Osteocyte (in vitro differentiated cells): ENCODE measurements at regions not wholly inside any gene's neighbourhood (a gene's known extent, or its start where the extent isn't known, plus 50 kb on each side); places are given as distances from the start of the nearest gene placed in this dataset.
A peak's percentile ranks its signal among the peaks of the same experiment; 100 is the strongest.

Source experiments
- DNase-seq: peaks from one replicate; pipeline ENCODE4 v3.0.0; 2021; ENCODE audit warnings: mixed read lengths; ENCODE audit not compliant: unreplicated experiment; ENCODE audit errors: extremely low spot score
- H3K27ac Mint-ChIP-seq: one replicate; pipeline ENCODE4 v1.8.0; 2021; ENCODE audit warnings: mild to moderate bottlenecking, mixed read lengths; ENCODE audit not compliant: unreplicated experiment
- H3K27me3 Mint-ChIP-seq: one replicate; pipeline ENCODE4 v1.8.0; 2021; ENCODE audit warnings: mixed read lengths; ENCODE audit not compliant: unreplicated experiment
- H3K36me3 Mint-ChIP-seq: one replicate; pipeline ENCODE4 v1.8.0; 2021; ENCODE audit warnings: mixed read lengths; ENCODE audit not compliant: unreplicated experiment
- H3K4me1 Mint-ChIP-seq: one replicate; pipeline ENCODE4 v1.8.0; 2021; ENCODE audit warnings: mixed read lengths; ENCODE audit not compliant: unreplicated experiment
- H3K4me3 Mint-ChIP-seq: one replicate; pipeline ENCODE4 v1.8.0; 2021; ENCODE audit warnings: mild to moderate bottlenecking, moderate library complexity, mixed read lengths; ENCODE audit not compliant: unreplicated experiment
- H3K9me3 Mint-ChIP-seq: one replicate; pipeline ENCODE4 v1.8.0; 2021; ENCODE audit warnings: mixed read lengths; ENCODE audit not compliant: unreplicated experiment
- TF ChIP-seq, protein P1 (sequence below): fragments of 200-600 bp; sonication (generic); IDR thresholded peaks from 2 replicates; pipeline ENCODE4 v1.5.0; 2021; ENCODE audit warnings: antibody characterized with exemption, mild to moderate bottlenecking, moderate library complexity

DNA sequence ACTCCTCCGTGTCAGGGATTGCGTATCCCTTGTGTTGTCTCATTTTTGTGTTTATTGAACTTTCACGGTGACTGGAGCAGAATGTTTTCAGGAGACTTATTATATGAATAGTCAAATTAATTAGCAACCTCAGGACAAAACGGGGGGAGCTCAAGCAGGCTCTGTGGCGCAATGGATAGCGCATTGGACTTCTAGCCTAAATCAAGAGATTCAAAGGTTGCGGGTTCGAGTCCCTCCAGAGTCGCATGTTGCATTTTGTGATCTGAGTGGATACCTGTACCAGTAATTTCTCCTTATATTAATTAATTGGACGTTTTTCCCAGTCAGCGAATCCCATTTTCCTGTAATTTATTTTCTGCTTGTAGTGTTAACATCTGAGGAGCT is 89.1 kb upstream of the ZNF184 start:
- H3K4me3 Mint-ChIP-seq = no peak overlapping the region

DNA sequence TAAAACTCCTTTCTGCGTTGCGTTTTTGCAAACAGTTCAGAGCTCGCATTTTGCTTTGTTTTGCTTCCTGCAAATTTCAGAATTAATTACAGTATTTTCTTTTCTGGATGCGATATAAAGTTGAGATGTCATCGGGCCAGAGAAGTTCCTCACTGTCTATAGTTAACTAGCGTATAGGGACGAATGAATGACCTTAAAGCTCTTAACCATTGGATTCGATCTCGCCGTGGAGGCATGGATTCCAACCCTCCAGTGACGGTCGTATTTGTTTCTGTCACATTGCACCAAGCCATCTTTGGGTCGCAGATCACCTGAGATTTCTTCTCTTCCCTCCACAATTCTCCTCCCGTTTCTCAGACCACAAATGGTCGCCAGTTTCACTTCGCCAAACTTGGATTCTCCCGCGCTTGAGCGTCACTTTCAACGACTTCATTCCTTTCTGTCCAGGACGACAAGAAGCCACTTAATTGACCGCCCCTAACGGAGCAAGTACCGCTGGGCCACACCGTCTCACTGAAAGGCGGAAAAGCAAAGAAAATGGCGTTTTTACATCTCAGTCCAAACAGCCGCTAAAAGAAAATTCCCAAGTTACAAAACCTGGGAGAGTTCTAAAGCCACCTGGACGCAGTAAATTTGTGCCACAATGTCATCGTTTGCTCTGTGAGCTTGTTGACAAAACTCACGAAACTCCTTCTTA is 85.3 kb upstream of the ZNF184 start:
- Mint-ChIP-seq H3K36me3 (no peaks in the 10 kb centered on the region), H3K9me3 (no peaks in the 10 kb centered on the region), H3K4me1 (peaks cover 2% of the 10 kb centered on the region), H3K27ac (no peak overlapping the region), H3K27me3 (peaks cover 36% of the 10 kb centered on the region), H3K4me3 (no peak overlapping the region)
- DNase-seq = no peak
- TF ChIP-seq, protein P1, sequence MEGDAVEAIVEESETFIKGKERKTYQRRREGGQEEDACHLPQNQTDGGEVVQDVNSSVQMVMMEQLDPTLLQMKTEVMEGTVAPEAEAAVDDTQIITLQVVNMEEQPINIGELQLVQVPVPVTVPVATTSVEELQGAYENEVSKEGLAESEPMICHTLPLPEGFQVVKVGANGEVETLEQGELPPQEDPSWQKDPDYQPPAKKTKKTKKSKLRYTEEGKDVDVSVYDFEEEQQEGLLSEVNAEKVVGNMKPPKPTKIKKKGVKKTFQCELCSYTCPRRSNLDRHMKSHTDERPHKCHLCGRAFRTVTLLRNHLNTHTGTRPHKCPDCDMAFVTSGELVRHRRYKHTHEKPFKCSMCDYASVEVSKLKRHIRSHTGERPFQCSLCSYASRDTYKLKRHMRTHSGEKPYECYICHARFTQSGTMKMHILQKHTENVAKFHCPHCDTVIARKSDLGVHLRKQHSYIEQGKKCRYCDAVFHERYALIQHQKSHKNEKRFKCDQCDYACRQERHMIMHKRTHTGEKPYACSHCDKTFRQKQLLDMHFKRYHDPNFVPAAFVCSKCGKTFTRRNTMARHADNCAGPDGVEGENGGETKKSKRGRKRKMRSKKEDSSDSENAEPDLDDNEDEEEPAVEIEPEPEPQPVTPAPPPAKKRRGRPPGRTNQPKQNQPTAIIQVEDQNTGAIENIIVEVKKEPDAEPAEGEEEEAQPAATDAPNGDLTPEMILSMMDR = no peak

More for the DNA sequence above, 89.1 kb upstream of the ZNF184 start:
- Mint-ChIP-seq H3K27me3 (peaks cover 58% of the 10 kb centered on the region), H3K4me1 (no peaks in the 10 kb centered on the region), H3K9me3 (no peaks in the 10 kb centered on the region), H3K27ac (no peak overlapping the region), H3K36me3 (no peaks in the 10 kb centered on the region)
- DNase-seq = no peak
- TF ChIP-seq, protein P1 = no peak

DNA sequence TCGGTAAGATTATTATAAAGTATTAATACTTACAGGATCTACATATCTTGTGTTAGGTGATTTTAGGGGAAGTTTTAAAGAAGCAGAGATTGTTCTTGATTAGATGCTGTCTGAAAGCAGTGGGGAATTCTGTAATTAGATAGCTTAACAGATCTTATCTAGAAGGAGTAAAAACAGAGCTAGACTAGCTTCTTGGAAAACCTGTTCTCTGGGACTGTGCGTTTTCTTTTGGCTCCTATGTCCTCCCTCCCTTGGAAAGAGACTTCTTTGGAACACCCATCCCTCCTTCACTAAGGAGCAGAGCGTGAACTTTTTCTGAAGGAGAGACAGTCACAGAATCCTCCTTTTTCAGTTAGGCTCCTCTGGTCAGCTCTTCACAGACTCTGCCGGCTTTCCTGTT is 83.5 kb upstream of the ZNF184 start:
- Mint-ChIP-seq H3K27ac (no peak overlapping the region), H3K4me3 (no peak overlapping the region), H3K9me3 (peaks cover 2% of the 10 kb centered on the region), H3K27me3 (peaks cover 35% of the 10 kb centered on the region), H3K4me1 (peaks cover 14% of the 10 kb centered on the region), H3K36me3 (no peaks in the 10 kb centered on the region)
- TF ChIP-seq, protein P1 = no peak
- DNase-seq = no peak

DNA sequence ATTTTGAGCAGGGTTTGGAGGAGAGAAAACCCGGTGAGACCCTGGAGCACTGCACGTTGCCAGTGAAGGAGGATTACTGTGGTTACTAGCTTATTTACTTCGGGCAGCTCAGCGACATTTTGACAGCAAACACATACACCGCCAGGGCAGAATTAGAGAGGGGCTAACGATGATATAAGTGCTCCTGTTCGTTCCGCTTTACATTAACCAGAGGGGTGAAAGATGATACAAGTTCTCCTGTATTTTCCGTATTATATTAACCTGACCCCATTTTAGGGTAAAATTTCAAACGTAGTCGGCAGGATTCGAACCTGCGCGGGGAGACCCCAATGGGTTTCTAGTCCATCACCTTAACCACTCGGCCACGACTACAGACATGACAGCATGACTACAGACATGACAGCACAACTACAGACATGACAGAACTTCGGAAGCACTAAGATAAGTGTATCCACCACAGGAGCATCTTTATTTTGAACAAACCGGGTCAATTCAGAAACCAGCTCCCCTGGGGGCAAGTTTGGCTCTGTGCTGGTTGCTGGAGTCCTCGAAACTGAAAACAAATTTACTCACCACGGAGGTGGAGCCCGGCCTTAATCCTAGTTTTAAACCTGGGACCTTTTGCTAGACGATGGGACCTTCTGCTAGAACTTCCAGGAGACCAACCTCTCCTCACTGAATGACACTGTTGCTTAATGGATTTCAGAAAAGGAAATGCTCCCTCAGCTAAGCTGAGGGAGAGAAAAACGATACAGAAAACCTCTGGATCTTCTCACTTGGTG is 80.4 kb upstream of the ZNF184 start:
- Mint-ChIP-seq H3K4me1 (peaks cover 17% of the 10 kb centered on the region), H3K9me3 (peaks cover 3% of the 10 kb centered on the region), H3K27ac (no peak overlapping the region), H3K27me3 (peaks cover 40% of the 10 kb centered on the region), H3K4me3 (peak overlapping the region; percentile 44), H3K36me3 (no peaks in the 10 kb centered on the region)
- no peak for DNase-seq
- TF ChIP-seq, protein P1 = no peak

DNA sequence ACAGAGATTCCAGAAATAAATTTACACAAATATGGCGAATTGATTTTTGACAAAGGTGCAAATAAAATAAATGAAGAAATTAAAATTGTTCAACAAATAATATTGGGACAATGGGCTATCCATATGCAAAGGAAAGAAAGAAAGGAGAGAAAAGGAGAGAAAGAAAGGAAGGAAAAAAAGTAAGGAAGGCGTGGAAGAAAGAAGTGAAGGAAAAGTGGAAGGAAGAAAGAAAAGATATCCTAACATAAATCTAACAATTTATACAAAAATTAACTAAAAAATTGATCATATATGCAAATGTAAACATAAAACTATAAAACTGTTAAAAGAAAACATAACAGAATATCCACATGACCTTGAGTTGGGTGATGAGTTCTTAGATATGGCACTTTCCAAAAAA is 78.7 kb upstream of the ZNF184 start:
- Mint-ChIP-seq H3K4me3 (no peak overlapping the region), H3K4me1 (peaks cover 27% of the 10 kb centered on the region), H3K27me3 (peaks cover 55% of the 10 kb centered on the region), H3K9me3 (peaks cover 10% of the 10 kb centered on the region), H3K27ac (no peak overlapping the region), H3K36me3 (no peaks in the 10 kb centered on the region)
- no peak for DNase-seq
- TF ChIP-seq, protein P1 = no peak
